ENCODE measurements at regions not wholly inside any gene's neighbourhood (a gene's known extent, or its start where the extent isn't known, plus 50 kb on each side); places are given as distances from the start of the nearest gene placed in this dataset.

DNA sequence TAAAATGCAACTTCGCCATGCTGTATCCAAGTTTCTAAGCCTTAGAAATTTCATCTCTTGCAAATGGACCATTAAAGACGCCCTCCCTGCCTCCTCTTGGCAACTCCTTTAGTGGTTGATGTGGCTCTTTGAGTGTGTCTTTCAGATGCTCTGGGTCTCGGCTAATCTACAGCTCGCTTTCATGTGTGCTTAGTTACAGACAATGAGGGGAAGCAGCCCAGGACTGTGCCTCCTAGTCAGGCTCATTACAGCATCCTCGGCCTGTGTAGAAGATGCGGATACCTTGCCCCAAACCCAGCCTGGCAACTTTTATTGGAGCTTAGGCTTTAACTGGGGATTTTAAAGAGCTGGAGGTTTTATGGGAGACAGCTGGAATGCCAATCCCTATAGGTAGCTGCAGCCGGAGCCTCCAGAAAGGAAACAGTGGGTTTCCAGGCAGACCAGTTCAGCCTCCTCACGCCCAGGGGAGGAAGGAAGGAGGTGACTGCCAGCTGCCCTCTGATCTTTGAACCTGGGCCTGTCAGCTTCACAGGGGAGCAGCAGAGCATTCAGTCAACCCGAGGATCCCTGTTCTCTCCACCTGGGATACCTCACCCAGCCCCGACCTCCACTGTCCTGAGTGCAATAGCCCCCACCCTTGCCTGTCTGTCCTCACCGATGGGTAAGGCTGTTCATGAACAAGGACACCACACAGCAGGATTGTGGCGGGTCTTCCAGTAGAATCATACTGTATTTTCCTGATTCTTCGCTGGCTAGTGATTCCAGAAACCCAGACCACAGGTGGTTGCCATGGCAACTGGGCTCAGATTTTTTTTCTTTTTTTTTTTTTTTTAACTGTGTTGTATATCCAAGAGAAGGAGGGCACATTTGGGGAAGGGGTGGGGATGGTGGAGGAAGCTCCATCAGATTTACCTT, 638.5 kb downstream of the MED13L start:
- Histone ChIP-seq H3K27ac (ENCODE audit: low read length) (no peak overlapping the region), H3K4me3 (ENCODE audit: control insufficient read depth in 1 of 2, extremely low read depth in 1 of 2, low read length in 1 of 2) (no peak overlapping the region), H3K9me3 (no peaks in the 10 kb centered on the region), H3K27me3 (replicated peaks in 1 of 2; ENCODE audit: control insufficient read depth in 2 of 2, extremely low read depth in 1 of 2, insufficient read depth in 2 of 2, low read length in 1 of 2) (peaks cover 0 to 3% of the 10 kb centered on the region in 2 experiments), H3K36me3 (ENCODE audit: control insufficient read depth in 2 of 2, extremely low read depth in 1 of 2, insufficient read depth in 1 of 2, low read length in 1 of 2) (no peaks in the 10 kb centered on the region), H3K4me1 (ENCODE audit: control insufficient read depth in 1 of 2, extremely low read depth in 1 of 2, insufficient read depth in 2 of 2, low read length in 2 of 2) (no peaks in the 10 kb centered on the region)
- Mint-ChIP-seq H3K4me1 (no peaks in the 10 kb centered on the region), H3K27ac (no peak overlapping the region), H3K4me3 (no peak overlapping the region), H3K27me3 (peaks cover 0 to 4% of the 10 kb centered on the region in 2 donors), H3K36me3 (no peaks in the 10 kb centered on the region), H3K9me3 (peaks cover 0 to 11% (median 2%) of the 10 kb centered on the region in 3 donors)
- CTCF ChIA-PET: no interaction called here
- no peak for DNase-seq
- no peak for ATAC-seq (replicated peaks in 1 of 4)
- 27% methylated on average over 6 of the region's 13 CpGs for WGBS (ENCODE audit: insufficient coverage)
- POLR2A ChIA-PET: no interaction called here

DNA sequence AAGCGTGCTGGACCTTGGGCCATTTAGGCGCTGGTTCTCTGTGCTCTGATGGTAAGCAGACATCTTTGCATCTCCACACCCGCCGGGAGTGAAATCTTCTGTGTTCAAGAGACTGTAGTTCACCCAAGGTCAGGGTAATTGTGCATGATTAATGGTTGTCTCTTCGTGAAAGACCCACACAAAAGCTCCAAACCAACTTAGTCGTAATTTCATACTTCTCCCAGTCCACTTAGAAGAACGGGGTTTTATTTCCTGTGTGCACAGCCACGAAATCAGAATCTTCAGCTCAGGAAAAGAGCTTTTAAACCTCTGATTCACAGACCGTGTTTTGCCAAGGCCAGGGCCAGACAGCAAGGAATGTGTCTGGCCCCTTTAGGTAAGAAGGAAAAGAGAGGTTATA, 640.9 kb downstream of the MED13L start:
- POLR2A ChIA-PET: no interaction called here
- DNase-seq (no peak), ATAC-seq (replicated peaks in 1 of 4) (no peak)
- H3K4me3 Mint-ChIP-seq: no peak overlapping the region
- no peak overlapping the region for H3K27ac Mint-ChIP-seq
- H3K9me3 ChIP-seq: no peaks in the 10 kb centered on the region
- peaks cover 0 to 4% of the 10 kb centered on the region in 2 donors for H3K27me3 Mint-ChIP-seq
- H3K9me3 Mint-ChIP-seq: peaks cover 0 to 6% (median 2%) of the 10 kb centered on the region in 3 donors
- H3K36me3 Mint-ChIP-seq: no peaks in the 10 kb centered on the region
- H3K4me1 Mint-ChIP-seq: no peaks in the 10 kb centered on the region
- 47% methylated on average over 5 of the region's 9 CpGs for WGBS (ENCODE audit: insufficient coverage)
- H3K4me3 ChIP-seq (ENCODE audit: control insufficient read depth in 1 of 2, extremely low read depth in 1 of 2, low read length in 1 of 2): no peak overlapping the region
- H3K4me1 ChIP-seq (ENCODE audit: control insufficient read depth in 1 of 2, extremely low read depth in 1 of 2, insufficient read depth in 2 of 2, low read length in 2 of 2): no peaks in the 10 kb centered on the region
- H3K36me3 ChIP-seq (ENCODE audit: control insufficient read depth in 2 of 2, extremely low read depth in 1 of 2, insufficient read depth in 1 of 2, low read length in 1 of 2): no peaks in the 10 kb centered on the region
- CTCF ChIA-PET: no interaction called here
- peaks cover 0 to 3% of the 10 kb centered on the region in 2 experiments for H3K27me3 ChIP-seq (replicated peaks in 1 of 2; ENCODE audit: control insufficient read depth in 2 of 2, extremely low read depth in 1 of 2, insufficient read depth in 2 of 2, low read length in 1 of 2)
- H3K27ac ChIP-seq (ENCODE audit: low read length): no peak overlapping the region

DNA sequence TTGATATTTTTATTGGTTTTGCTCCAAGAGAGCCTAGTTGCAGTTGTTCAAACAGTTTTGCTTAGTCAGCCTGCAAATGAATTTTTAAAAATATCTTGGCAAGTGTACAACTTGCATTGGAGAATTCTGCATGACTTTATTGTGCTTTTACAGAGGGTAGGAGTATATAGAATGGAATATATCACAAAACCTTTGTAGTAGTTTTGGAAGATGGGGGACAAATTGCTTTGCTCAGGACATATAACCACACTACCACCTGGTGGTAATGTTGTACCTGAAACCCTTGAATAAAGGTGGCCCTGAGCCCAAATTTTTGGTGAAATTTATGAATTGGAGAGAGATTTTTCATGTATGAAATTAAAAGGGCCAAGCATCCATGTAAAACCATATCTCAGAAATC, 645.2 kb downstream of the MED13L start:
- CTCF ChIA-PET: no interaction called here

GRCh38 chr12:115630136-115630535, 647.4 kb downstream of the MED13L start:
- Histone ChIP-seq H3K27ac (ENCODE audit: low read length) (no peak overlapping the region), H3K36me3 (ENCODE audit: control insufficient read depth in 2 of 2, extremely low read depth in 1 of 2, insufficient read depth in 1 of 2, low read length in 1 of 2) (no peaks in the 10 kb centered on the region), H3K4me3 (ENCODE audit: control insufficient read depth in 1 of 2, extremely low read depth in 1 of 2, low read length in 1 of 2) (no peak overlapping the region), H3K4me1 (ENCODE audit: control insufficient read depth in 1 of 2, extremely low read depth in 1 of 2, insufficient read depth in 2 of 2, low read length in 2 of 2) (no peaks in the 10 kb centered on the region), H3K9me3 (no peaks in the 10 kb centered on the region), H3K27me3 (replicated peaks in 1 of 2; ENCODE audit: control insufficient read depth in 2 of 2, extremely low read depth in 1 of 2, insufficient read depth in 2 of 2, low read length in 1 of 2) (peaks cover 0 to 2% of the 10 kb centered on the region in 2 experiments)
- H3K4me1 Mint-ChIP-seq: no peaks in the 10 kb centered on the region
- no peak for DNase-seq
- no peak overlapping the region for H3K4me3 Mint-ChIP-seq
- ChIA-PET CTCF (no interaction called here), POLR2A (no interaction called here)
- H3K36me3 Mint-ChIP-seq: no peaks in the 10 kb centered on the region
- WGBS (ENCODE audit: insufficient coverage): 85% methylated on average over 8 of the region's 8 CpGs
- peaks cover 0 to 5% (median 2%) of the 10 kb centered on the region in 3 donors for H3K9me3 Mint-ChIP-seq
- ATAC-seq (replicated peaks in 1 of 4): no peak
- peaks cover 0 to under 1% of the 10 kb centered on the region in 2 donors for H3K27me3 Mint-ChIP-seq
- H3K27ac Mint-ChIP-seq: no peak overlapping the region

More for the DNA sequence above, 645.2 kb downstream of the MED13L start:
- H3K27ac ChIP-seq (ENCODE audit: low read length): no peak overlapping the region
- no peaks in the 10 kb centered on the region for H3K36me3 ChIP-seq (ENCODE audit: control insufficient read depth in 2 of 2, extremely low read depth in 1 of 2, insufficient read depth in 1 of 2, low read length in 1 of 2)
- Mint-ChIP-seq H3K9me3 (peaks cover 2 to 5% (median 4%) of the 10 kb centered on the region in 3 donors), H3K36me3 (no peaks in the 10 kb centered on the region), H3K4me3 (no peak overlapping the region), H3K4me1 (no peaks in the 10 kb centered on the region), H3K27me3 (no peaks in the 10 kb centered on the region), H3K27ac (no peak overlapping the region)
- no peak for DNase-seq
- no peak overlapping the region for H3K4me3 ChIP-seq (ENCODE audit: control insufficient read depth in 1 of 2, extremely low read depth in 1 of 2, low read length in 1 of 2)
- no peaks in the 10 kb centered on the region for H3K9me3 ChIP-seq
- POLR2A ChIA-PET: no interaction called here
- no peaks in the 10 kb centered on the region for H3K4me1 ChIP-seq (ENCODE audit: control insufficient read depth in 1 of 2, extremely low read depth in 1 of 2, insufficient read depth in 2 of 2, low read length in 2 of 2)
- H3K27me3 ChIP-seq (replicated peaks in 1 of 2; ENCODE audit: control insufficient read depth in 2 of 2, extremely low read depth in 1 of 2, insufficient read depth in 2 of 2, low read length in 1 of 2): no peaks in the 10 kb centered on the region
- no peak for ATAC-seq (replicated peaks in 1 of 4)

- H3K4me3 Mint-ChIP-seq: no peak overlapping the region
- no peaks in the 10 kb centered on the region for H3K4me1 Mint-ChIP-seq
- H3K9me3 ChIP-seq: no peaks in the 10 kb centered on the region
- WGBS (ENCODE audit: insufficient coverage): no CpG with 5 or more reads among the region's 3 CpGs
- POLR2A ChIA-PET: no interaction called here
- H3K27ac Mint-ChIP-seq: no peak overlapping the region
- DNase-seq (no peak), ATAC-seq (replicated peaks in 1 of 4) (no peak)
- no peaks in the 10 kb centered on the region for H3K4me1 ChIP-seq (ENCODE audit: control insufficient read depth in 1 of 2, extremely low read depth in 1 of 2, insufficient read depth in 2 of 2, low read length in 2 of 2)
- peaks cover 5 to 8% of the 10 kb centered on the region in 2 donors for H3K27me3 Mint-ChIP-seq
- CTCF ChIA-PET: no interaction called here
- H3K36me3 Mint-ChIP-seq: no peaks in the 10 kb centered on the region
- H3K4me3 ChIP-seq (ENCODE audit: control insufficient read depth in 1 of 2, extremely low read depth in 1 of 2, low read length in 1 of 2): no peak overlapping the region
- H3K36me3 ChIP-seq (ENCODE audit: control insufficient read depth in 2 of 2, extremely low read depth in 1 of 2, insufficient read depth in 1 of 2, low read length in 1 of 2): no peaks in the 10 kb centered on the region
- peaks cover 2 to 7% of the 10 kb centered on the region in 2 experiments for H3K27me3 ChIP-seq (replicated peaks in 1 of 2; ENCODE audit: control insufficient read depth in 2 of 2, extremely low read depth in 1 of 2, insufficient read depth in 2 of 2, low read length in 1 of 2)
- peaks cover 4 to 5% (median 4%) of the 10 kb centered on the region in 3 donors for H3K9me3 Mint-ChIP-seq
- no peak overlapping the region for H3K27ac ChIP-seq (ENCODE audit: low read length)
Observed at GRCh38 chr12:115626210-115626609, 651.3 kb downstream of the MED13L start.

- H3K4me3 ChIP-seq (ENCODE audit: control insufficient read depth in 1 of 2, extremely low read depth in 1 of 2, low read length in 1 of 2): no peak overlapping the region
- ChIA-PET CTCF (no interaction called here), POLR2A (no interaction called here)
- ATAC-seq (replicated peaks in 1 of 4) (no peak), DNase-seq (no peak)
- H3K27ac Mint-ChIP-seq: no peak overlapping the region
- H3K27me3 Mint-ChIP-seq: peaks cover 5 to 8% of the 10 kb centered on the region in 2 donors
- peaks cover 2 to 12% of the 10 kb centered on the region in 2 experiments for H3K27me3 ChIP-seq (replicated peaks in 1 of 2; ENCODE audit: control insufficient read depth in 2 of 2, extremely low read depth in 1 of 2, insufficient read depth in 2 of 2, low read length in 1 of 2)
- H3K36me3 ChIP-seq (ENCODE audit: control insufficient read depth in 2 of 2, extremely low read depth in 1 of 2, insufficient read depth in 1 of 2, low read length in 1 of 2): no peaks in the 10 kb centered on the region
- H3K9me3 Mint-ChIP-seq: peaks cover 2 to 4% (median 2%) of the 10 kb centered on the region in 3 donors
- WGBS (ENCODE audit: insufficient coverage): 18% methylated on average over 9 of the region's 18 CpGs
- H3K4me3 Mint-ChIP-seq: no peak overlapping the region
- no peak overlapping the region for H3K27ac ChIP-seq (ENCODE audit: low read length)
- no peaks in the 10 kb centered on the region for H3K9me3 ChIP-seq
- H3K36me3 Mint-ChIP-seq: no peaks in the 10 kb centered on the region
- no peaks in the 10 kb centered on the region for H3K4me1 ChIP-seq (ENCODE audit: control insufficient read depth in 1 of 2, extremely low read depth in 1 of 2, insufficient read depth in 2 of 2, low read length in 2 of 2)
- no peaks in the 10 kb centered on the region for H3K4me1 Mint-ChIP-seq
Observed at GRCh38 chr12:115623764-115624334, 653.6 kb downstream of the MED13L start.
